Stimulated activated CD4-positive, alpha-beta T cell treated with anti-CD3 and anti-CD28 coated beads, Interleukin-2, amount 100 ng/mL, for 48 hours (primary cell): ENCODE measurements at regions not wholly inside any gene's neighbourhood (a gene's known extent, or its start where the extent isn't known, plus 50 kb on each side); places are given as distances from the start of the nearest gene placed in this dataset.

ENCODE experiments used
- DNase-seq, 2 donors: peaks; one replicate each; pipeline ENCODE4 v3.0.0-alpha.2; 2020

- no peak for DNase-seq
Measured at GRCh38 chr5:105952875-105953274, 1717.9 kb downstream of the EFNA5 start.

GRCh38 chr5:105947461-105947860, 1723.3 kb downstream of the EFNA5 start:
- no peak for DNase-seq

- DNase-seq = no peak
Measured at GRCh38 chr5:105945203-105945972, 1725.3 kb downstream of the EFNA5 start.

GRCh38 chr5:105940181-105940580, 1730.6 kb downstream of the EFNA5 start:
- DNase-seq = no peak

GRCh38 chr5:105934171-105934570, 1736.6 kb downstream of the EFNA5 start:
- DNase-seq = no peak

- DNase-seq = no peak
Measured at GRCh38 chr5:105931881-105932421, 1738.8 kb downstream of the EFNA5 start.

- no peak for DNase-seq
Measured at GRCh38 chr5:105929858-105930257, 1740.9 kb downstream of the EFNA5 start.

- DNase-seq = no peak
Measured at GRCh38 chr5:105924366-105924765, 1746.4 kb downstream of the EFNA5 start.

GRCh38 chr5:105922574-105922973, 1748.2 kb downstream of the EFNA5 start:
- no peak for DNase-seq

GRCh38 chr5:105922080-105922479, 1748.7 kb downstream of the EFNA5 start:
- DNase-seq = no peak

GRCh38 chr5:105917189-105917588, 1753.5 kb downstream of the EFNA5 start:
- DNase-seq = no peak

- no peak for DNase-seq
Measured at GRCh38 chr5:105907016-105907415, 1763.7 kb downstream of the EFNA5 start.

- DNase-seq = no peak
Measured at GRCh38 chr5:105905392-105905791, 1765.3 kb downstream of the EFNA5 start.

GRCh38 chr5:105903069-105903468, 1767.7 kb downstream of the EFNA5 start:
- DNase-seq = no peak

- DNase-seq = no peak
Measured at GRCh38 chr5:105899726-105900125, 1771.0 kb downstream of the EFNA5 start.

GRCh38 chr5:105898183-105898582, 1772.6 kb downstream of the EFNA5 start:
- DNase-seq = no peak

GRCh38 chr5:105885266-105885665, 1785.5 kb downstream of the EFNA5 start:
- DNase-seq = no peak

GRCh38 chr5:105882956-105883481, 1787.7 kb downstream of the EFNA5 start:
- DNase-seq = no peak

- DNase-seq = no peak
Measured at GRCh38 chr5:105878402-105878801, 1792.3 kb downstream of the EFNA5 start.

GRCh38 chr5:105877592-105877991, 1793.1 kb downstream of the EFNA5 start:
- DNase-seq = no peak

GRCh38 chr5:105874316-105874715, 1796.4 kb downstream of the EFNA5 start:
- DNase-seq = no peak

GRCh38 chr5:105872569-105873270, 1798.0 kb downstream of the EFNA5 start:
- DNase-seq = no peak

- DNase-seq = no peak
Measured at GRCh38 chr5:105868038-105868780, 1802.5 kb downstream of the EFNA5 start.
